Loucy (cell line): ENCODE measurements at regions not wholly inside any gene's neighbourhood (a gene's known extent, or its start where the extent isn't known, plus 50 kb on each side); places are given as distances from the start of the nearest gene placed in this dataset.

Experiments used
- H2AFZ ChIP-seq: fragments of 200-600 bp; sonication (generic); 2 replicates; pipeline ENCODE4 v1.6.0; 2016; ENCODE audit warnings: antibody characterized with exemption, mild to moderate bottlenecking, low read length, moderate library complexity
- H3F3A ChIP-seq: fragments of 200-600 bp; 2 replicates; pipeline ENCODE4 v1.6.0; 2016; ENCODE audit warnings: antibody characterized with exemption, low read depth, mild to moderate bottlenecking
- H3K27me3 ChIP-seq: fragments of 200-600 bp; sonication (generic); 2 replicates; pipeline ENCODE4 v1.6.1; 2014; ENCODE audit warnings: low read length, mild to moderate bottlenecking; ENCODE audit not compliant: insufficient read depth, poor library complexity, severe bottlenecking
- H3K36me3 ChIP-seq: fragments of 200-600 bp; sonication (generic); 2 replicates; pipeline ENCODE4 v1.6.1; 2016; ENCODE audit warnings: low read length; ENCODE audit not compliant: insufficient read depth
- H3K4me1 ChIP-seq: fragments of 200-600 bp; sonication (generic); 2 replicates; pipeline ENCODE4 v1.5.1; 2014; ENCODE audit warnings: low read length, mild to moderate bottlenecking; ENCODE audit not compliant: insufficient read depth, poor library complexity, severe bottlenecking
- H3K4me2 ChIP-seq: fragments of 200-600 bp; sonication (generic); 2 replicates; pipeline ENCODE4 v1.6.0; 2014; ENCODE audit warnings: antibody characterized with exemption, low read length, low read depth, mild to moderate bottlenecking; ENCODE audit not compliant: poor library complexity, severe bottlenecking
- H3K4me3 ChIP-seq: fragments of 200-600 bp; sonication (generic); 2 replicates; pipeline ENCODE4 v1.5.1; 2014; ENCODE audit warnings: low read length, mild to moderate bottlenecking, mixed read lengths; ENCODE audit not compliant: poor library complexity, severe bottlenecking
- H3K79me2 ChIP-seq: fragments of 200-600 bp; sonication (generic); 2 replicates; pipeline ENCODE4 v1.6.1; 2014; ENCODE audit warnings: low read length; ENCODE audit not compliant: insufficient read depth
- H3K9ac ChIP-seq: fragments of 200-600 bp; sonication (generic); 2 replicates; pipeline ENCODE4 v1.6.0; 2014; ENCODE audit warnings: mild to moderate bottlenecking, low read depth, low read length, moderate library complexity; ENCODE audit not compliant: poor library complexity, severe bottlenecking
- H3K9me2 ChIP-seq: fragments of 200-600 bp; sonication (generic); replicated peaks from 2 replicates; pipeline ENCODE4 v1.6.1; 2016; ENCODE audit warnings: low read depth, low read length, mixed read lengths
- H3K9me3 ChIP-seq: fragments of 200-600 bp; sonication (generic); 2 replicates; pipeline ENCODE4 v1.6.1; 2014; ENCODE audit warnings: mild to moderate bottlenecking, antibody characterized with exemption, low read length, low read depth; ENCODE audit not compliant: insufficient read depth
- H4K20me1 ChIP-seq: fragments of 200-600 bp; sonication (generic); 2 replicates; pipeline ENCODE4 v1.6.0; 2014; ENCODE audit warnings: antibody characterized with exemption, low read length, mild to moderate bottlenecking; ENCODE audit not compliant: insufficient read depth, poor library complexity, severe bottlenecking
- CTCF ChIP-seq: fragments of 200-600 bp; sonication (generic); conservative IDR thresholded peaks from 2 replicates; pipeline ENCODE4 v1.5.1; 2014; ENCODE audit warnings: mild to moderate bottlenecking, antibody characterized with exemption, low read length
- EZH2phosphoT487 ChIP-seq: fragments of 200-600 bp; IDR thresholded peaks from 2 replicates; pipeline ENCODE4 v1.6.1; 2018; ENCODE audit warnings: antibody characterized with exemption, mild to moderate bottlenecking, moderate library complexity, borderline replicate concordance

DNA sequence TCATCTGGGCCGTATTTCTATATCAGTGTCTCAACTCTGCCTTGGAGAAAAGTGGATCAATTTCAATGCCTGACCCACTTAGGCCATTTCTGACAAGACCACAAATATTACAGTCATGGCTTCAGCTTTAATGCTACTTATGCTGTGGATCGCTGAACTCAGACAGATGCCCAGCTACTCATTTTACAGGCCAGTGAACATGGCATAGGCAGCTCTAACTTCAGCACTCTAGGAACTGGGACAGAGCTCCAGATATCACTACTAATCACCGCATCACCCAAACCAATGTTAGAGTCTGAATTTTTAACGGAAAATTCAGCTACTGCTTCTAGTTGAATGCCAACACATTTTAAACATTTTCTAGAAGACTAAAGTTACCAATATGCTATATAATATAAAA, 809.6 kb upstream of the FRG1 start:
- Histone ChIP-seq H3K9ac (no peak overlapping the region), H2AFZ (no peak overlapping the region), H3K4me1 (no peaks in the 10 kb centered on the region), H3F3A (no peaks in the 10 kb centered on the region), H3K9me2 (no peaks in the 10 kb centered on the region), H3K79me2 (no peaks in the 10 kb centered on the region), H3K27me3 (no peaks in the 10 kb centered on the region), H3K4me2 (no peak overlapping the region), H3K36me3 (no peaks in the 10 kb centered on the region), H3K9me3 (peaks cover 7% of the 10 kb centered on the region; the same call in 1 of the 2 replicates), H3K4me3 (no peak overlapping the region), H4K20me1 (no peaks in the 10 kb centered on the region)
- TF ChIP-seq CTCF (no peak), EZH2phosphoT487 (no peak)

GRCh38 chr4:189136462-189136861, 804.2 kb upstream of the FRG1 start:
- no peak for TF ChIP-seq EZH2phosphoT487
- TF ChIP-seq CTCF, result no peak
- Histone ChIP-seq H4K20me1 (no peaks in the 10 kb centered on the region), H3K4me3 (no peak overlapping the region), H3K9me3 (peaks cover 7% of the 10 kb centered on the region; the same call in 1 of the 2 replicates), H3K79me2 (no peaks in the 10 kb centered on the region), H3K9ac (no peak overlapping the region), H3F3A (no peaks in the 10 kb centered on the region), H3K9me2 (no peaks in the 10 kb centered on the region), H3K36me3 (no peaks in the 10 kb centered on the region), H3K4me1 (no peaks in the 10 kb centered on the region), H2AFZ (no peak overlapping the region), H3K4me2 (no peak overlapping the region), H3K27me3 (no peaks in the 10 kb centered on the region)

- Histone ChIP-seq H3K9me2 (no peaks in the 10 kb centered on the region), H3K4me1 (no peaks in the 10 kb centered on the region), H3F3A (no peaks in the 10 kb centered on the region), H2AFZ (no peak overlapping the region), H3K27me3 (no peaks in the 10 kb centered on the region), H4K20me1 (no peaks in the 10 kb centered on the region), H3K79me2 (no peaks in the 10 kb centered on the region), H3K9me3 (peaks cover 5% of the 10 kb centered on the region; the same call in 1 of the 2 replicates), H3K4me3 (no peak overlapping the region), H3K9ac (no peak overlapping the region), H3K4me2 (no peak overlapping the region), H3K36me3 (no peaks in the 10 kb centered on the region)
- TF ChIP-seq EZH2phosphoT487 (no peak), CTCF (no peak)
These were observed 797.3 kb upstream of the FRG1 start for GRCh38 chr4:189143263-189143952.
